ENCODE measurements at regions not wholly inside any gene's neighbourhood (a gene's known extent, or its start where the extent isn't known, plus 50 kb on each side); places are given as distances from the start of the nearest gene placed in this dataset.
"Not testable (repeated sequence)": the region's sequence is repeated elsewhere in the genome, so short reads cannot be mapped to it uniquely, and the experiment has no call there.

- DNase-seq (ENCODE audit: low read depth in 4 of 4, low spot score in 3 of 4): no peak
Measured at GRCh38 chr9:7489036-7489435, 310.5 kb downstream of the DMAC1 start.

GRCh38 chr9:7484014-7484413 lies 315.6 kb downstream of the DMAC1 start:
- DNase-seq (ENCODE audit: low read depth in 4 of 4, low spot score in 3 of 4): not testable (repeated sequence)

- DNase-seq (ENCODE audit: low read depth in 4 of 4, low spot score in 3 of 4): no peak
Measured at GRCh38 chr9:7481570-7481969, 318.0 kb downstream of the DMAC1 start.

GRCh38 chr9:7479300-7479699 lies 320.3 kb downstream of the DMAC1 start:
- no peak for DNase-seq (ENCODE audit: low read depth in 4 of 4, low spot score in 3 of 4)

DNA sequence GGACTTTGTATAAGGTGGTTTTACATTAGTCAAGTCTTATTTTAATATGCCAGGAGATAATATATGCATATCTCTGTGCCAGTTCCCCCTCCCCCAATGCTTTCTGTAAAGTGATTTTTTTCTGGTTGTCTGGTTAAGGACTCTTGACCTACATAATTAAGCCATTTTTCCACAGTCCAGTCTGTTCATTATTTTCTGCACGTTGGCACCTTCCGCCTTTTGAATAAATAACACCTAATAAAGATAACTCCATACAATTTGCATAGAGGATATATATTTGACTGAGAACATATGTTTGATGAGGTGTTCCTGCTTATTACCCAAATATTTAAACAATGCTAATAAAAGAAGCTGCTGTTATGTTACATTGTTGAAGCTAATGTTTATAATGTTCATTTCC lies 320.9 kb downstream of the DMAC1 start:
- DNase-seq (ENCODE audit: low read depth in 4 of 4, low spot score in 3 of 4): no peak

DNA sequence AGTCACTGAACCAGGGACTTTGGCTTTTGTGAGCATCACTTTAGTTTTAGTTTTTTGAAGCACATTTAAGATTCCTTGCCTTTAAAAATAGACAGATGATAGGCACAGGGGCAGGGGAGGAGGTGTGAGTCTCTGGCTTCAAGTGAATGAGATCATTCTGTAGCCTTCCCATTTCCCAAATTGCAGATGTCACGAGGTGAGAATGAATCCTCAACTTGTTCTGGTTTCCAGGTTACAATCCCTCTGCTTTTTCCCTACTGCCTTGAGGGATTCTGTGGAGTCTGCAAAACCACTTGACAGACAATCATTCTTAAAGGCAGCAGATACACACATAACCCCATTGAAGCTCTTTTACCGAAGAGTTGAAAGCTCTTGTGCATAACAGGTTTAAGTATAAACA lies 332.4 kb downstream of the DMAC1 start:
- no peak for DNase-seq (ENCODE audit: low read depth in 4 of 4, low spot score in 3 of 4)

DNA sequence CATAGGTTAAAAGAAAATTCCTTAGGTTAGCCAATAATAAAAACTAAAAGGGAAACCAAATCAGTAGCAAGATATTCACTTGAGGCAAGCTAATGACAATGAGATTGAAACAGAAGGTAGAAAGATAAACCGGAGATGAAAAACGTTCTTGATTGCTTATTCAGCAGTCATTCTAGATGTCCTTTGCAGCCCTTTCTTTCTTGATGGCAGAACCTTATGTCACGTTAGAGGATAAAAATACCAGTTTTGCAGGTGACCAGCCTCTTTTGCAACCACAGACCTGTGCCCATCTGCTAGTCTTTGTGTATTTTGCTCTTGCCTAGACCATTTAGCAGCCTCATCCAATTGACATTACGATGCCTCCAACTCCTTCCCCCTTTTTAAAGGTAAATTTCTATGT lies 337.8 kb downstream of the DMAC1 start:
- no peak for DNase-seq (ENCODE audit: low read depth in 4 of 4, low spot score in 3 of 4)

- DNase-seq (ENCODE audit: low read depth in 4 of 4, low spot score in 3 of 4): no peak
Measured at GRCh38 chr9:7456793-7457530, 342.6 kb downstream of the DMAC1 start.

DNA sequence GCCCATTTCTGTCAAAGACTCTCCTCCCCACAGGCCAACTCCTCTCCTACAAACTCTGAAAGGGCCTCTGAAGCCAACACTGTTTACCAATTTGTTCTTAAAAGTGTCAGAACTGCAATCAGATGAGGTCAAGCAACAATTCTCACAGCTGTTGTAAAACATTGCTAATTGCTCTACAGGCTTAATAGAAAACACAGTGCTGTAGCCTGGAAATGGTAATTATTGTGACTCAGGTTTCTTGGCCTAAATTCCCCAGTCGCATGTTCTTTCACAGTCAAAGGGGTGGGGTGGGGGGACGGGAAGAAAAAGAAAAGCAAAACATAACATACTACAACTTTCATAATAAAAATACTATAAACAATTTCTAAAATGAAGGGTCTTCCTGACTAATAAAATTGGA lies 343.2 kb downstream of the DMAC1 start:
- DNase-seq (ENCODE audit: low read depth in 4 of 4, low spot score in 3 of 4): no peak

GRCh38 chr9:7454624-7455023 lies 345.0 kb downstream of the DMAC1 start:
- DNase-seq (ENCODE audit: low read depth in 4 of 4, low spot score in 3 of 4): no peak

DNA sequence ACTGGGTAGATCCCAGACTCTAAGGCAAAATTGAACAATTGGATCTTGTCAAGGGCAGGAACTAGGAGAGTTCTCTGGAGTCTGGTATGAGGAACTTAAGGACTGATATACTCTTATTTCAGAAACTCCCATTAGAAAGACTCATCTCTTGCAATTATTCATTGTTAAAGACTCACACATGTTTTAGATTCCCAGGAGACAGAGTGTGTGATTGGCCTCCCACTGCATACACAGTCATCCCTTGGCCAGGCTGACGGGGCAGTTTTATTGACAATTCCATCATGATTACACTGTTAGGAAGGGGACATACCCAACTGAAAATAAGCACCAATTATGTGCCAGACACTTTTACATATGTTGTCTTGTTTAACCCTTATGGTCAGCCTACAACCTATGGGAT lies 347.2 kb downstream of the DMAC1 start:
- no peak for DNase-seq (ENCODE audit: low read depth in 4 of 4, low spot score in 3 of 4)

GRCh38 chr9:7451062-7451461 lies 348.5 kb downstream of the DMAC1 start:
- DNase-seq (ENCODE audit: low read depth in 4 of 4, low spot score in 3 of 4): no peak

GRCh38 chr9:7443541-7443940 lies 356.0 kb downstream of the DMAC1 start:
- DNase-seq (ENCODE audit: low read depth in 4 of 4, low spot score in 3 of 4): no peak

GRCh38 chr9:7439355-7439995 lies 360.1 kb downstream of the DMAC1 start:
- DNase-seq (ENCODE audit: low read depth in 4 of 4, low spot score in 3 of 4): no peak

DNA sequence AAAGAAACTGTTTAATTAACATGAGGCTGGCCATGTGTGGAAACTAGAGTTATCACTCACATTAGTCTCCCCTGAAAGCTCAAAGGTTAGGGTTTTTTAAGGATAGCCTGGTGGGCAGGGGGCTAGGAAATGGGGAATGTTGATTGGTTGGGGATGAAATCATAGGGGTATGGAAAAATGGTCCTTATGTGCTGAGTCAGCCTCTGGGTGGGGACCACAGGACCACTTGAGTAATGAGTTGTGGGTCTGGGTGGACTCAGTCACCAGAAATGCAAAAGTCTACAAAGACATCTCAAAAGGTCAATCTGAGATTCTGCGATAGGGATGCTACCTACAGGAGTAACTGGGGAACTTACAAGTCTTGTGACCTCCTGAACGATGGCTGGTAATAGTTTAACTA lies 362.8 kb downstream of the DMAC1 start:
- DNase-seq (ENCODE audit: low read depth in 4 of 4, low spot score in 3 of 4): no peak

- DNase-seq (ENCODE audit: low read depth in 4 of 4, low spot score in 3 of 4): no peak
Measured at GRCh38 chr9:7433508-7434292, 365.9 kb downstream of the DMAC1 start.

DNA sequence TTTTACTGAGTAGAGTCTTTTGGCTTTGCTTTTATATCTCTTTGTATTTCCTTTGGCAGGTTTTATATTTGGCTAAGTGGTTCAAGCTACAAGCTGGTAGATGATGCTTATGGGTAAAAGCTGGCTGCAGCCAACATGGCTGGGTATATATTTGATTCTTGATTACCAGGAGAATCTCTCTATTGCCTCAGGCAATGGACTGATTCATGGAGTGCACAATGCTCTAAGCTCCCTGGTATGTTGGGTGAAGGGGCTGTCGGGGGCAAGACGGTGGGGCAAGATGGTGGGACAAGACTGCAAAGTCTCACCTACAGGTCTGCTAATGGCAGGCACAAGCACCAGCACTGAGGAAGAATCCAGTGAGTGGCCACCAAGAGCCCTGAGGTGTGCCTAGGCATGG lies 366.6 kb downstream of the DMAC1 start:
- DNase-seq (ENCODE audit: low read depth in 4 of 4, low spot score in 3 of 4): no peak

DNA sequence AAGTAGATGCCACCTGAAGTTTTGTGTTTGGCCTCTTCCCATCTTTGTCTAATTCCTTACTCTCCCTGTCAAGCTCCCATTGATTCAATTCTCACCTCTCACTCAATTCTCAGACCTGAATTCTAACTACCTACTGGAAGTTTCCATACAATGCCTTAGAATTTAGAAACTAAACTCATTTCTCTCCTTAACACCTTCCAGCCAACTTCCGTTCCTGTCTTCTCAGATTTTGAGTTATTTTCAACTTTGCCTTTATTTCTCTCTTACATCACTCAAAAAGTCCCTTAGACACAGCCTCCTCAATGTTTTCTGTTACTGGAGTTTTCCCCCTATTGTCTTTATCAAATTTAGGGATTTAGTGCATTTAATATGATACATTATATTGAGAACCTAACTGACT lies 382.2 kb downstream of the DMAC1 start:
- not testable (repeated sequence) for DNase-seq (ENCODE audit: low read depth in 4 of 4, low spot score in 3 of 4)

DNA sequence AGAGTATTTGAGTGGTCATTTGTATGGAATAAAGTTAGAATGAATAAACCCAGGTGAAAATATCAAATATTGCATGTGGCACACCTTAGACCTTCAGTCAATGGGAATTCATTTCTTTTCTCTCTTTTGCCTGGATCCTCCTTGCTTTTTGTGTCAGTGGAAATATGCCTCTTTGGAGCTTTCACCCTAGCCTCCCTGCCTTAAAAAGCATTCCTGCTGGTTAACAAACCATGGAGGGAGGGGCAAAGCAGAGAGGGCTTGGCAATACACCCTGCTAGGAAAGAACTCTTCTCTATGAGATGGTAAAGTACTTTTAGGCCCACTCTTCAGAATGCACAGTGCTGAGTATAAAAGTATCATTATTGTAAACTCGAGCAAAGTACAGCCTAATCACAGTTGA lies 383.7 kb downstream of the DMAC1 start:
- no peak for DNase-seq (ENCODE audit: low read depth in 4 of 4, low spot score in 3 of 4)

DNA sequence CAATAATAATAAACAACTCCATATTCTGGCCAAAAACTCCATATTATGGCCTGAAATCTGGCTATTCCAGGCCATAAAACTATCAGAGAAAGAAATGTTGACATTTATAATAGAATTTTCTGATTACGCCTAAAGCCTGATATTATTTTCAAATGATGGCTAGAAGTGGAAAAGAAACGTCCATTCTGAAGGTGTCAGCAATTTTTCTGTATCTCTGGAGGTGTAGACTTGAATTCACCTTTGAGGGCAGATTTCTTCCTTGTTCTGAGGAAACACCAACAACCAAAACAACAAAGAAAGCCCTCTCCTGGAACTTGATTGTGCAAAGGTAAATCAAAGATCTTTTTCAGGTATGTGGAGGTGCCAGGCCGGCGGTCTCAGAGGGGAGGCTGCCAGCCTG lies 390.7 kb downstream of the DMAC1 start:
- no peak for DNase-seq (ENCODE audit: low read depth in 4 of 4, low spot score in 3 of 4)

DNA sequence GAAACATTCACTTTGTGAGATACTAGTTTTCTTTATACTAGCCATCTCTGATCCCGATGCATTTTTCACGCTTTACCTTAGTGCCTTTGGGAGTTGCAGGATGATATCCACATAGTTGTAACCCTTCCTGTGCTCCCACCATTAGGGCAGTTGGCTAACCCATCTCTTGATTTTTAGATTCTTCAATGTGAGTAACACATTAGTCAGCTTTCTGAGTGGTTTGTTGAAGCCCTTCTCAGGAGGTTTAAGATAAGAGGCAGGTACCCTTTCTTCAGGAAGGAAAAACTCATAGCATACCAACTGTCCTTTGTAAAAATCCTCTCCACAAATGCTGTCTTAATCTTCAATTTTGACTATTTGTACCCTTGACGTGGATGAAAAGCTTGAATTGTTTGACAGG lies 392.3 kb downstream of the DMAC1 start:
- DNase-seq (ENCODE audit: low read depth in 4 of 4, low spot score in 3 of 4): no peak

All from right renal pelvis (tissue), 4 donors.